ENCODE measurements at regions not wholly inside any gene's neighbourhood (a gene's known extent, or its start where the extent isn't known, plus 50 kb on each side); places are given as distances from the start of the nearest gene placed in this dataset.

DNA sequence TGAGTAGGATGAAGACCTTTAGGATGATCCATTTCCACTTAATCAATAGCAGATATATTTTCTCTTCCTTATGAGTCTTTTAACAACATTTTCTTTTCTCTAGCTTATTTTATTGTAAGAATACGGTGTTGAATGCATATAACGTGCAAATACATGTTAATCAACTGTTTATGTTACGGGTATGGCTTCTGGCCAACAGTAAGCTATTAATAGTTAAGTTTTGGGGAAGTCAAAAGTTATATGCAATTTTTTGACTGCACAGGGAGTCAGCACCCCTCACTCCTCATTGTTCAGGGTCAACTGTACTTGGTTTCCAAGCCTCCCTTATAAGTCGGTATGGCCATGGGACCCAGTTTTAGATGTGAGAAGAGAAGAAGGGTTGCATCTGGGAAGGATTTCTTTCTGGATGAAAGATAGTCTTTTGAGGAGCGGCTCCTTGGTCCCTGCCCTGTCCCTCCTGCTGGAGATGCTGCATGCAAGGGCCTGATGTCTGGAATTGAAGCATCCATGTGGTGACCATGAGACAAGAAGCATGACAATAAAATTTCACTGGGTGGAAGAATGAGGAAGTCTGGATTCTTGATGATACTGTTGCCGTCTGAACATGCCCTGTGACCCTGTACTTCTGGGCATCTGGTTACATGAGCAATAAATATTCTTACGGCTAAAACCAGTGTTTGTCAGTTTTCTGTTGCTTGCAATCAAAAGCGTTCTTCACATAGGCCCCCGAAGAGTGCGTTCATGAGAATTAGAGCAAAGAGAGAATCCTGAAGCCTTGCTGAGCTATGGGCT is 194.7 kb upstream of the PMEPA1 start:
- Mint-ChIP-seq H3K27me3 (ENCODE audit: insufficient read depth) (no peaks in the 10 kb centered on the region), H3K27ac (no peak overlapping the region), H3K4me3 (no peak overlapping the region), H3K36me3 (ENCODE audit: low read depth) (no peaks in the 10 kb centered on the region), H3K4me1 (peaks cover 6% of the 10 kb centered on the region), H3K9me3 (no peaks in the 10 kb centered on the region)
- TF ChIP-seq, protein P1, sequence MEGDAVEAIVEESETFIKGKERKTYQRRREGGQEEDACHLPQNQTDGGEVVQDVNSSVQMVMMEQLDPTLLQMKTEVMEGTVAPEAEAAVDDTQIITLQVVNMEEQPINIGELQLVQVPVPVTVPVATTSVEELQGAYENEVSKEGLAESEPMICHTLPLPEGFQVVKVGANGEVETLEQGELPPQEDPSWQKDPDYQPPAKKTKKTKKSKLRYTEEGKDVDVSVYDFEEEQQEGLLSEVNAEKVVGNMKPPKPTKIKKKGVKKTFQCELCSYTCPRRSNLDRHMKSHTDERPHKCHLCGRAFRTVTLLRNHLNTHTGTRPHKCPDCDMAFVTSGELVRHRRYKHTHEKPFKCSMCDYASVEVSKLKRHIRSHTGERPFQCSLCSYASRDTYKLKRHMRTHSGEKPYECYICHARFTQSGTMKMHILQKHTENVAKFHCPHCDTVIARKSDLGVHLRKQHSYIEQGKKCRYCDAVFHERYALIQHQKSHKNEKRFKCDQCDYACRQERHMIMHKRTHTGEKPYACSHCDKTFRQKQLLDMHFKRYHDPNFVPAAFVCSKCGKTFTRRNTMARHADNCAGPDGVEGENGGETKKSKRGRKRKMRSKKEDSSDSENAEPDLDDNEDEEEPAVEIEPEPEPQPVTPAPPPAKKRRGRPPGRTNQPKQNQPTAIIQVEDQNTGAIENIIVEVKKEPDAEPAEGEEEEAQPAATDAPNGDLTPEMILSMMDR (conservative IDR thresholded peaks at IDR 0.05) = no peak
- H3K36me3 ChIP-seq (ENCODE audit: control insufficient read depth, insufficient read depth, low read length) = no peaks in the 10 kb centered on the region
- no peak overlapping the region for H3K27ac ChIP-seq (ENCODE audit: low read depth, low read length)
- H3K9me3 ChIP-seq (ENCODE audit: control insufficient read depth, low read length) = no peaks in the 10 kb centered on the region
- WGBS, 2 experiments (ENCODE audit: insufficient coverage in 1 of 2, insufficient read length in 1 of 2) = 94 to 99% methylated on average over 5 to 10 of the region's 10 CpGs
- H3K4me1 ChIP-seq (ENCODE audit: control insufficient read depth, insufficient read depth, low read length) = no peaks in the 10 kb centered on the region
- H3K9ac ChIP-seq (ENCODE audit: extremely low read depth, low read length, poor library complexity, severe bottlenecking) = no peak overlapping the region
- H3K27me3 ChIP-seq (ENCODE audit: control insufficient read depth, insufficient read depth, low read length, poor library complexity, severe bottlenecking) = no peaks in the 10 kb centered on the region
- no peak overlapping the region for H3K4me3 ChIP-seq (ENCODE audit: low read length)
- no peak for DNase-seq

DNA sequence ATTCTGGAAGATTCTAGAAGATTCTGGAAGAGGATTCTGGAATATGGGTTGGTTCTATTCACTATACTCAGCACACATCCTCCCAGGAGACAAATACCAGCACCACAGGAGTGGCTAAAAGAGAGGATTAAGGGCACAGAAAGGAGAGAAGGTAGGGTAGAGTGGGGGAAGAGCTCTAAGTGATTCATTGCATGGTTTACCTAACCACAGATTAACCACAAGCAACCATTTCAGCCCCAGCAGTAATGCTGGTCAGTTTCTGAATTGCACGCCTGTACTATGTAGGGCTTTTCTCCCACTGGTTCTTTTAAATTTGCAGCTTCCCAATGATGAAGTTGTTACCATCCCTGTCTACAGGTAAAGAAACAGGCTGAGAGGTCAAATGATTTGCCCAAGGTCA is 192.7 kb upstream of the PMEPA1 start:
- no peak overlapping the region for H3K4me3 Mint-ChIP-seq
- Histone ChIP-seq H3K27me3 (ENCODE audit: control insufficient read depth, insufficient read depth, low read length, poor library complexity, severe bottlenecking) (no peaks in the 10 kb centered on the region), H3K4me1 (ENCODE audit: control insufficient read depth, insufficient read depth, low read length) (no peaks in the 10 kb centered on the region), H3K9ac (ENCODE audit: extremely low read depth, low read length, poor library complexity, severe bottlenecking) (no peak overlapping the region), H3K4me3 (ENCODE audit: low read length) (no peak overlapping the region), H3K9me3 (ENCODE audit: control insufficient read depth, low read length) (no peaks in the 10 kb centered on the region), H3K27ac (ENCODE audit: low read depth, low read length) (no peak overlapping the region), H3K36me3 (ENCODE audit: control insufficient read depth, insufficient read depth, low read length) (no peaks in the 10 kb centered on the region)
- no peak overlapping the region for H3K27ac Mint-ChIP-seq
- no peaks in the 10 kb centered on the region for H3K27me3 Mint-ChIP-seq (ENCODE audit: insufficient read depth)
- no peaks in the 10 kb centered on the region for H3K36me3 Mint-ChIP-seq (ENCODE audit: low read depth)
- 97 to 100% methylated on average over 1 of the region's 1 CpG for WGBS, 2 experiments (ENCODE audit: insufficient coverage in 1 of 2, insufficient read length in 1 of 2)
- DNase-seq = no peak
- H3K9me3 Mint-ChIP-seq = no peaks in the 10 kb centered on the region
- H3K4me1 Mint-ChIP-seq = peaks cover 9% of the 10 kb centered on the region
- TF ChIP-seq, protein P1 (conservative IDR thresholded peaks at IDR 0.05) = peak; percentile 15

DNA sequence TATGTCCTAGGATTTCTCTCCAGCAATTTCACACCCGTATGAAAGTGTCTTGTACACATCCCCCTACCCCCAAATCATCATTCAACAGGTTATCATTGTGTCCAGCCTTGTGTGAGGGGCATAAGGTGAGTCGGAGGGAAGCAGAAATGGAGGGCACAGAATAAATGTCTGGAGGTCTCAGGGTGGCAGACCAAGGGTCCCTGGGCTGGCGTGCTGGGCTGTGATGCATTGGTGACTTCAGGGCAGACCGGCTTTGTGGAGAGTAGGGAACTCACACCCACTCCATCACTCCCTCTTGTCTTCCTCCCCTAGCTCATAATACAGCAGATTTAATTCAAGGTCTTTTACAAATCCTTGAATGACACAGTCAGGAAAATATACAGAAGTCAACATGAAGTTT is 191.7 kb upstream of the PMEPA1 start:
- DNase-seq = no peak
- Mint-ChIP-seq H3K4me3 (no peak overlapping the region), H3K9me3 (no peaks in the 10 kb centered on the region), H3K36me3 (ENCODE audit: low read depth) (no peaks in the 10 kb centered on the region), H3K4me1 (peaks cover 9% of the 10 kb centered on the region), H3K27ac (no peak overlapping the region), H3K27me3 (ENCODE audit: insufficient read depth) (no peaks in the 10 kb centered on the region)
- WGBS, 2 experiments (ENCODE audit: insufficient coverage in 1 of 2, insufficient read length in 1 of 2) = 90 to 100% methylated on average over 1 to 4 of the region's 4 CpGs
- no peak overlapping the region for H3K4me3 ChIP-seq (ENCODE audit: low read length)
- H3K4me1 ChIP-seq (ENCODE audit: control insufficient read depth, insufficient read depth, low read length) = no peaks in the 10 kb centered on the region
- H3K9ac ChIP-seq (ENCODE audit: extremely low read depth, low read length, poor library complexity, severe bottlenecking) = no peak overlapping the region
- H3K27me3 ChIP-seq (ENCODE audit: control insufficient read depth, insufficient read depth, low read length, poor library complexity, severe bottlenecking) = no peaks in the 10 kb centered on the region
- H3K36me3 ChIP-seq (ENCODE audit: control insufficient read depth, insufficient read depth, low read length) = no peaks in the 10 kb centered on the region
- no peak overlapping the region for H3K27ac ChIP-seq (ENCODE audit: low read depth, low read length)
- TF ChIP-seq, protein P1 (conservative IDR thresholded peaks at IDR 0.05) = no peak
- no peaks in the 10 kb centered on the region for H3K9me3 ChIP-seq (ENCODE audit: control insufficient read depth, low read length)

Data from endodermal cell (in vitro differentiated cells).